ENCODE measurements at regions not wholly inside any gene's neighbourhood (a gene's known extent, or its start where the extent isn't known, plus 50 kb on each side); places are given as distances from the start of the nearest gene placed in this dataset.
A peak's percentile ranks its signal among the peaks of the same experiment; 100 is the strongest.

DNA sequence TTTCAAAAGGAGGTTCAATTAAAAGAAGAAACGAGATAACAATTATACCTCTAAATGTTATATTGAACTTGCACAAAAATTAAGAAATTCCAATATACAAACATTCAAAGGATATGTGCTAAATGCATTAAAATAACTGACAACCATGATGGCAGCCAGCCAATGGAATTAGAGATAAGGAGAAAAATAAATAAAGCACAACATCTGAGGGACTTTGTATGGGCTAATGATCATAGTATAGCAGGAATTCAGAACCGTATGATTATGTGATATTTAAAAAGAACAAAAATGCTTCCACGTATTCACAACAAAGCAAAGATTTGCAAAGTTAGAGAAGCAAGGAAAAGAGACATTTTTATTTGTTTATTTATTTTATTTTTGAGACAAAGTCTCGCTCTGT lies 1103.0 kb downstream of the CBLN2 start:
- Mint-ChIP-seq H3K36me3 (ENCODE audit: low read depth) (no peaks in the 10 kb centered on the region; the same call in 1 of the 2 replicates), H3K9me3 (peaks cover 68% of the 10 kb centered on the region), H3K27ac (no peak overlapping the region), H3K4me3 (no peak overlapping the region), H3K27me3 (ENCODE audit: insufficient read depth) (peaks cover 2% of the 10 kb centered on the region; the same call in 1 of the 2 replicates), H3K4me1 (ENCODE audit: low read depth) (no peaks in the 10 kb centered on the region)
- no peak for DNase-seq
- TF ChIP-seq, protein P1, sequence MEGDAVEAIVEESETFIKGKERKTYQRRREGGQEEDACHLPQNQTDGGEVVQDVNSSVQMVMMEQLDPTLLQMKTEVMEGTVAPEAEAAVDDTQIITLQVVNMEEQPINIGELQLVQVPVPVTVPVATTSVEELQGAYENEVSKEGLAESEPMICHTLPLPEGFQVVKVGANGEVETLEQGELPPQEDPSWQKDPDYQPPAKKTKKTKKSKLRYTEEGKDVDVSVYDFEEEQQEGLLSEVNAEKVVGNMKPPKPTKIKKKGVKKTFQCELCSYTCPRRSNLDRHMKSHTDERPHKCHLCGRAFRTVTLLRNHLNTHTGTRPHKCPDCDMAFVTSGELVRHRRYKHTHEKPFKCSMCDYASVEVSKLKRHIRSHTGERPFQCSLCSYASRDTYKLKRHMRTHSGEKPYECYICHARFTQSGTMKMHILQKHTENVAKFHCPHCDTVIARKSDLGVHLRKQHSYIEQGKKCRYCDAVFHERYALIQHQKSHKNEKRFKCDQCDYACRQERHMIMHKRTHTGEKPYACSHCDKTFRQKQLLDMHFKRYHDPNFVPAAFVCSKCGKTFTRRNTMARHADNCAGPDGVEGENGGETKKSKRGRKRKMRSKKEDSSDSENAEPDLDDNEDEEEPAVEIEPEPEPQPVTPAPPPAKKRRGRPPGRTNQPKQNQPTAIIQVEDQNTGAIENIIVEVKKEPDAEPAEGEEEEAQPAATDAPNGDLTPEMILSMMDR (IDR thresholded peaks at IDR 0.05): no peak

DNA sequence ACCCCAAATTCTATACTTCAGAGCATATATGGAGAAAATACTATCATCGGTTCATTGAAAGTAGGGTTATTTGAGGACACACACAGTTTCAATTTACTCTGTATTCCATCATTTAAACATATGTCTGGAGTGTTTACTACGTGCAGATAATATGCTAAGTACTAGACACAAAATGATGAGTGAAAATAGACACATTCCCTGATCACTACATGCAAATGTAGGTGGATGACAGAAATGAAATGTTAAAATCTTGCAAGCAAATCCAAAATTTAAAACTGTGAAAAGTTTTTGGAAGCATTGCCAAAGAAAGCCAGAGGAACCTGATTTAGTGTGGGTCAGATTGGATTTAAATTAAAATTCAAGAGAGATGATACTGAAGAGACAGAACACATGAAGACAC lies 1106.6 kb downstream of the CBLN2 start:
- Mint-ChIP-seq H3K27me3 (ENCODE audit: insufficient read depth) (peaks cover 2% of the 10 kb centered on the region; the same call in 1 of the 2 replicates), H3K9me3 (peaks cover 58% of the 10 kb centered on the region), H3K27ac (no peak overlapping the region), H3K4me1 (ENCODE audit: low read depth) (no peaks in the 10 kb centered on the region), H3K4me3 (no peak overlapping the region), H3K36me3 (ENCODE audit: low read depth) (no peaks in the 10 kb centered on the region; the same call in 1 of the 2 replicates)
- TF ChIP-seq, protein P1 (IDR thresholded peaks at IDR 0.05): no peak
- no peak for DNase-seq

- Mint-ChIP-seq H3K36me3 (ENCODE audit: low read depth) (no peaks in the 10 kb centered on the region; the same call in 1 of the 2 replicates), H3K4me3 (no peak overlapping the region), H3K27me3 (ENCODE audit: insufficient read depth) (no peaks in the 10 kb centered on the region; the same call in 1 of the 2 replicates), H3K4me1 (ENCODE audit: low read depth) (no peaks in the 10 kb centered on the region), H3K27ac (no peak overlapping the region), H3K9me3 (peaks cover 43% of the 10 kb centered on the region)
- DNase-seq: no peak
- TF ChIP-seq, protein P1 (IDR thresholded peaks at IDR 0.05): no peak
Measured at GRCh38 chr18:71433373-71433772, 1110.8 kb downstream of the CBLN2 start.

- H3K27me3 Mint-ChIP-seq (ENCODE audit: insufficient read depth): no peaks in the 10 kb centered on the region; the same call in 1 of the 2 replicates
- no peaks in the 10 kb centered on the region for H3K36me3 Mint-ChIP-seq (ENCODE audit: low read depth)
- H3K4me3 Mint-ChIP-seq: no peak overlapping the region
- TF ChIP-seq, protein P1 (IDR thresholded peaks at IDR 0.05): no peak
- no peak for DNase-seq
- peaks cover 26% of the 10 kb centered on the region for H3K9me3 Mint-ChIP-seq
- H3K27ac Mint-ChIP-seq: no peak overlapping the region
- no peaks in the 10 kb centered on the region for H3K4me1 Mint-ChIP-seq (ENCODE audit: low read depth)
Measured at GRCh38 chr18:71431689-71432088, 1112.5 kb downstream of the CBLN2 start.

- TF ChIP-seq, protein P1 (IDR thresholded peaks at IDR 0.05): no peak
- H3K36me3 Mint-ChIP-seq (ENCODE audit: low read depth): no peaks in the 10 kb centered on the region
- peaks cover 21% of the 10 kb centered on the region for H3K9me3 Mint-ChIP-seq
- DNase-seq: no peak
- no peak overlapping the region for H3K4me3 Mint-ChIP-seq
- no peak overlapping the region for H3K27ac Mint-ChIP-seq
- H3K4me1 Mint-ChIP-seq (ENCODE audit: low read depth): no peaks in the 10 kb centered on the region
- no peaks in the 10 kb centered on the region; the same call in 1 of the 2 replicates for H3K27me3 Mint-ChIP-seq (ENCODE audit: insufficient read depth)
Measured at GRCh38 chr18:71431171-71431570, 1113.0 kb downstream of the CBLN2 start.

DNA sequence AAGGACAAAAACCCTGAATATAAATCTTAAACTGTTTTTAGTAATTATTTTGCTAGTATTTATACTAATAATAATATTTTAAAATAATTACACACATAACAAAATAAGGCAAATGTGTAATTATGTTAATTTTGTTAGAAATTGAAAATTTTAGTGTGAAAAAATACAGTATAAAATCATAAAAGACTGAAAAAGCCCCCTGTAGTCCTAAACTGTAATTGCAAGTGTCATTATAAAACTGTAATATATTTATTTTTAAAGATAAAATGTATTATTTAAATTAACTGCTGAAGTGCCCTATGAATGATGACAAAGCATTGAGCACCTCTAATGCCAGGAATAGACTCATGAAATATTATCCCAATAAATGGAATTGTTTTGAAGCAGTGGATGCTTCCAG lies 1117.7 kb downstream of the CBLN2 start:
- Mint-ChIP-seq H3K4me1 (ENCODE audit: low read depth) (no peaks in the 10 kb centered on the region), H3K4me3 (no peak overlapping the region), H3K27me3 (ENCODE audit: insufficient read depth) (no peaks in the 10 kb centered on the region), H3K9me3 (peaks cover 16% of the 10 kb centered on the region), H3K27ac (no peak overlapping the region), H3K36me3 (ENCODE audit: low read depth) (no peaks in the 10 kb centered on the region)
- TF ChIP-seq, protein P1 (IDR thresholded peaks at IDR 0.05): peak; percentile 46
- DNase-seq: no peak
